ENCODE measurements at regions not wholly inside any gene's neighbourhood (a gene's known extent, or its start where the extent isn't known, plus 50 kb on each side); places are given as distances from the start of the nearest gene placed in this dataset.

GRCh38 chr11:116240710-116241109 is 532.1 kb downstream of the BUD13 start:
- 63% methylated on average over 2 of the region's 4 CpGs for WGBS (ENCODE audit: insufficient coverage, low lambda C conversion rate)
- Histone ChIP-seq H3K4me1 (ENCODE audit: control insufficient read depth, insufficient read depth, low read length) (no peaks in the 10 kb centered on the region), H3K9me3 (ENCODE audit: control insufficient read depth, low read depth, low read length) (no peaks in the 10 kb centered on the region), H3K4me3 (ENCODE audit: low read length) (no peak overlapping the region), H3K27me3 (ENCODE audit: control insufficient read depth, insufficient read depth, low read length) (peaks cover 13% of the 10 kb centered on the region), H3K27ac (ENCODE audit: low read length) (no peak overlapping the region), H3K36me3 (ENCODE audit: control insufficient read depth, insufficient read depth, low read length) (no peaks in the 10 kb centered on the region)
- DNase-seq = no peak

- Histone ChIP-seq H3K9me3 (ENCODE audit: control insufficient read depth, low read depth, low read length) (no peaks in the 10 kb centered on the region), H3K4me3 (ENCODE audit: low read length) (no peak overlapping the region), H3K36me3 (ENCODE audit: control insufficient read depth, insufficient read depth, low read length) (no peaks in the 10 kb centered on the region), H3K27ac (ENCODE audit: low read length) (no peak overlapping the region), H3K27me3 (ENCODE audit: control insufficient read depth, insufficient read depth, low read length) (peaks cover 10% of the 10 kb centered on the region), H3K4me1 (ENCODE audit: control insufficient read depth, insufficient read depth, low read length) (no peaks in the 10 kb centered on the region)
- WGBS (ENCODE audit: insufficient coverage, low lambda C conversion rate) = no CpG with 5 or more reads among the region's 4 CpGs
- DNase-seq = no peak
Observed at GRCh38 chr11:116239247-116239646, 533.5 kb downstream of the BUD13 start.

DNA sequence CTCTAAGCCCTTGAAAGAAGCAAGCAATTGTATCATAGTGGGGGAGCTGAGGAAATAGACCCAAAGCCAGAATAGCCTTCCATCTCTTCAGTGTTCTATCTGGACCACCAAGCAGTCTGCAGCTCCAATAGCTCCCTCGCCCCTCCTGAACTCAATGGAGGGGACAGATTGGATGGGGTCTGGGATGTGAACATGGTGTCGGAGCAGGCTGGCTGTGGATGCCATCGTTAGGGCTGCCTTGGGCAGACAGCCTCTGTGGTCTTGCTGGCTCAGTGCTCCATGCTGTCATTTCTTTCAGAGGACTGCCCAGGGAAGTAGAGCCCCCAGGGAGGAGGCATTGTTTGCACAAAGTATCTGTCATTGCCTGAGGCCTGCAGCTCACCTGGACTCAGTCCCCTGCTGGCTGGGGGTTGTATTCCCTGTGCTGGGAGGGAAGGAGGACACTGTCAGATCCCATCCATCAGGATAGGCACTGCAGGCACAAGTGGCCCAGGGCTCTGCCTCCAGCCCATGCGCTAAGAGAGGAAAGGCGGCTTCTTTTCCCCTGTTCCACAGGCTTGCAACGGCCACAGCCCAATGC is 537.7 kb downstream of the BUD13 start:
- H3K4me3 ChIP-seq (ENCODE audit: low read length) = no peak overlapping the region
- DNase-seq = no peak
- no peak overlapping the region for H3K27ac ChIP-seq (ENCODE audit: low read length)
- H3K36me3 ChIP-seq (ENCODE audit: control insufficient read depth, insufficient read depth, low read length) = no peaks in the 10 kb centered on the region
- no CpG with 5 or more reads among the region's 6 CpGs for WGBS (ENCODE audit: insufficient coverage, low lambda C conversion rate)
- H3K27me3 ChIP-seq (ENCODE audit: control insufficient read depth, insufficient read depth, low read length) = peaks cover 3% of the 10 kb centered on the region
- H3K4me1 ChIP-seq (ENCODE audit: control insufficient read depth, insufficient read depth, low read length) = no peaks in the 10 kb centered on the region
- no peaks in the 10 kb centered on the region for H3K9me3 ChIP-seq (ENCODE audit: control insufficient read depth, low read depth, low read length)

GRCh38 chr11:116233561-116233960 is 539.2 kb downstream of the BUD13 start:
- Histone ChIP-seq H3K9me3 (ENCODE audit: control insufficient read depth, low read depth, low read length) (no peaks in the 10 kb centered on the region), H3K27me3 (ENCODE audit: control insufficient read depth, insufficient read depth, low read length) (peaks cover 3% of the 10 kb centered on the region), H3K4me3 (ENCODE audit: low read length) (no peak overlapping the region), H3K36me3 (ENCODE audit: control insufficient read depth, insufficient read depth, low read length) (no peaks in the 10 kb centered on the region), H3K4me1 (ENCODE audit: control insufficient read depth, insufficient read depth, low read length) (no peaks in the 10 kb centered on the region), H3K27ac (ENCODE audit: low read length) (no peak overlapping the region)
- WGBS (ENCODE audit: insufficient coverage, low lambda C conversion rate) = 0% methylated on average over 1 of the region's 5 CpGs
- DNase-seq = no peak

GRCh38 chr11:116232364-116232828 is 540.4 kb downstream of the BUD13 start:
- Histone ChIP-seq H3K27me3 (ENCODE audit: control insufficient read depth, insufficient read depth, low read length) (peaks cover 3% of the 10 kb centered on the region), H3K4me3 (ENCODE audit: low read length) (no peak overlapping the region), H3K9me3 (ENCODE audit: control insufficient read depth, low read depth, low read length) (no peaks in the 10 kb centered on the region), H3K4me1 (ENCODE audit: control insufficient read depth, insufficient read depth, low read length) (no peaks in the 10 kb centered on the region), H3K36me3 (ENCODE audit: control insufficient read depth, insufficient read depth, low read length) (no peaks in the 10 kb centered on the region), H3K27ac (ENCODE audit: low read length) (no peak overlapping the region)
- 29% methylated on average over 2 of the region's 8 CpGs for WGBS (ENCODE audit: insufficient coverage, low lambda C conversion rate)
- DNase-seq = peak in 1 of 2 donors; percentile 27

DNA sequence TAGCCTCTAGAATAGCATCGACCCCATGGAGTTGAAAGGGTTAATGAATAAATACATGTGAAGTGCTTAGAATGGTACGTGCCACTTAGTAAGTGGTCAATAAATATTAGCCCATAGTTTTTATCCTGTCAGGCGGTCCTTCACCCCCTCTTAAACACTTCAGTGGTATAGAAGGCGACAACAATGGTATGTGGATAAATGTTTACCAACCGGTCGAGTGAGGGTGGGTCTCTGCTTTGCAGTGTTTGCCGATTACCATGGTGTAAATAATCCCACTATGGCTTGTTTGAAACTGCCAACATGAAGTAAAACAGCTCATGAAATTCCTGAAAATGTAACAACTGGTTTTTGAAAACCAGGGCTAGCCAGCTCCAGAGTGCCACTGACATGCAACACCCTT is 541.2 kb downstream of the BUD13 start:
- no peak for DNase-seq
- H3K36me3 ChIP-seq (ENCODE audit: control insufficient read depth, insufficient read depth, low read length) = no peaks in the 10 kb centered on the region
- no peaks in the 10 kb centered on the region for H3K4me1 ChIP-seq (ENCODE audit: control insufficient read depth, insufficient read depth, low read length)
- no CpG with 5 or more reads among the region's 7 CpGs for WGBS (ENCODE audit: insufficient coverage, low lambda C conversion rate)
- H3K27me3 ChIP-seq (ENCODE audit: control insufficient read depth, insufficient read depth, low read length) = peaks cover 3% of the 10 kb centered on the region
- H3K9me3 ChIP-seq (ENCODE audit: control insufficient read depth, low read depth, low read length) = no peaks in the 10 kb centered on the region
- H3K27ac ChIP-seq (ENCODE audit: low read length) = no peak overlapping the region
- H3K4me3 ChIP-seq (ENCODE audit: low read length) = no peak overlapping the region

GRCh38 chr11:116230438-116230837 is 542.3 kb downstream of the BUD13 start:
- peaks cover 3% of the 10 kb centered on the region for H3K27me3 ChIP-seq (ENCODE audit: control insufficient read depth, insufficient read depth, low read length)
- H3K36me3 ChIP-seq (ENCODE audit: control insufficient read depth, insufficient read depth, low read length) = no peaks in the 10 kb centered on the region
- DNase-seq = no peak
- H3K4me3 ChIP-seq (ENCODE audit: low read length) = no peak overlapping the region
- no peaks in the 10 kb centered on the region for H3K4me1 ChIP-seq (ENCODE audit: control insufficient read depth, insufficient read depth, low read length)
- H3K27ac ChIP-seq (ENCODE audit: low read length) = no peak overlapping the region
- no peaks in the 10 kb centered on the region for H3K9me3 ChIP-seq (ENCODE audit: control insufficient read depth, low read depth, low read length)
- WGBS (ENCODE audit: insufficient coverage, low lambda C conversion rate) = 100% methylated on average over 1 of the region's 8 CpGs

DNA sequence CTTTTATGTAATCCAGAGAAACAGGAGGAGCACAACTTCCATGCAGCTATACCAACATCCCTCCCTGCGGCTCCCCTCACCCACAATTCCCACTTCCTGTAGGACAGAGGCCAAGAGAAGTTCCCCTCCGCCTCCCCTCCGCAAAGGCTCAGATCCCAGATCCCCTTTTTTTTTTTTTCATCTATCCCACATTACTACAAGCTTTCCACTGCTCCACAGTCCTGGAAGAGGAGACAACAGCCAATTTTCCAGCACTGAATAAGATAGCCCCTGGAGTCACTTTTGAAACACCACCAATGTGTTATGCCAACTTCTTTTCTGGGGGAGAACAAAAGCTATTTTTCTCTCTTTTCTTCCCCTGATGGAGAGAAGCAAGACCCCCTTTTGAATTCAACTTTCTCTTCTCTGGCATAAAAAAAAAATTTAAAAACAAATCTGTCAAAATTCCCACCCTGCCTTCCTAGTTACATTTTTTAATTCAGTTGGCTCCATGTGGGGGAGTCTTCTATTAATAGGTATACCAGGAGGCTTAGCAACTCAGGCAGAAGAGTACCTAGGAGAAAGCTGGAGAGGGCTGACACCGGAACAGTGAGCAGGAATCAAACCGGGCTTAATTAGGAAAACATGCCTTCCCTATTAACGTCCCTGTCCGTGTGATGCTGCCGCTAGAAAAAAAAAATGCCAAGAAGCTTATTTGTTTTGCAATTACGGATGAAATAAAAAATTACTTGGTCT is 543.4 kb downstream of the BUD13 start:
- H3K36me3 ChIP-seq (ENCODE audit: control insufficient read depth, insufficient read depth, low read length) = no peaks in the 10 kb centered on the region
- no peak overlapping the region for H3K27ac ChIP-seq (ENCODE audit: low read length)
- H3K27me3 ChIP-seq (ENCODE audit: control insufficient read depth, insufficient read depth, low read length) = peaks cover 3% of the 10 kb centered on the region
- H3K9me3 ChIP-seq (ENCODE audit: control insufficient read depth, low read depth, low read length) = no peaks in the 10 kb centered on the region
- DNase-seq = no peak
- H3K4me3 ChIP-seq (ENCODE audit: low read length) = no peak overlapping the region
- H3K4me1 ChIP-seq (ENCODE audit: control insufficient read depth, insufficient read depth, low read length) = no peaks in the 10 kb centered on the region
- 90% methylated on average over 2 of the region's 9 CpGs for WGBS (ENCODE audit: insufficient coverage, low lambda C conversion rate)

- WGBS (ENCODE audit: insufficient coverage, low lambda C conversion rate) = 83% methylated on average over 1 of the region's 3 CpGs
- Histone ChIP-seq H3K4me3 (ENCODE audit: low read length) (no peak overlapping the region), H3K36me3 (ENCODE audit: control insufficient read depth, insufficient read depth, low read length) (no peaks in the 10 kb centered on the region), H3K27me3 (ENCODE audit: control insufficient read depth, insufficient read depth, low read length) (peaks cover 3% of the 10 kb centered on the region), H3K27ac (ENCODE audit: low read length) (no peak overlapping the region), H3K9me3 (ENCODE audit: control insufficient read depth, low read depth, low read length) (no peaks in the 10 kb centered on the region), H3K4me1 (ENCODE audit: control insufficient read depth, insufficient read depth, low read length) (no peaks in the 10 kb centered on the region)
- no peak for DNase-seq
Observed at GRCh38 chr11:116226731-116227130, 546.1 kb downstream of the BUD13 start.

GRCh38 chr11:116225784-116226585 is 546.8 kb downstream of the BUD13 start:
- no peak overlapping the region for H3K4me3 ChIP-seq (ENCODE audit: low read length)
- H3K9me3 ChIP-seq (ENCODE audit: control insufficient read depth, low read depth, low read length) = no peaks in the 10 kb centered on the region
- H3K4me1 ChIP-seq (ENCODE audit: control insufficient read depth, insufficient read depth, low read length) = no peaks in the 10 kb centered on the region
- H3K36me3 ChIP-seq (ENCODE audit: control insufficient read depth, insufficient read depth, low read length) = no peaks in the 10 kb centered on the region
- H3K27me3 ChIP-seq (ENCODE audit: control insufficient read depth, insufficient read depth, low read length) = peaks cover under 1% of the 10 kb centered on the region
- DNase-seq = peak in 1 of 2 donors; percentile 37
- WGBS (ENCODE audit: insufficient coverage, low lambda C conversion rate) = 33% methylated on average over 1 of the region's 7 CpGs
- no peak overlapping the region for H3K27ac ChIP-seq (ENCODE audit: low read length)

Data from large intestine (tissue), 3 donors.